ENCODE measurements at regions not wholly inside any gene's neighbourhood (a gene's known extent, or its start where the extent isn't known, plus 50 kb on each side); places are given as distances from the start of the nearest gene placed in this dataset.

GRCh38 chr7:145398758-145399157 is 562.9 kb upstream of the TPK1 start:
- H3K27me3 ChIP-seq, result no peaks in the 10 kb centered on the region
- H3K27ac ChIP-seq, result no peak overlapping the region
- DNase-seq, result no peak
- no peaks in the 10 kb centered on the region for H3K4me1 ChIP-seq
- H3K4me3 ChIP-seq, result no peak overlapping the region
- no peaks in the 10 kb centered on the region for H3K36me3 ChIP-seq
- TF ChIP-seq POLR2A (IDR thresholded peaks at IDR 0.05) (no peak), CTCF (IDR thresholded peaks at IDR 0.05) (no peak)
- H3K9me3 ChIP-seq, result peaks cover 0 to 3% of the 10 kb centered on the region in 2 donors
- intact Hi-C loops (cut with DNase I; ENCODE audit: low total_unique reads), result no loop called here

- no peak overlapping the region for H3K27ac ChIP-seq
- H3K4me1 ChIP-seq, result no peaks in the 10 kb centered on the region
- H3K9me3 ChIP-seq, result no peaks in the 10 kb centered on the region
- intact Hi-C loops (cut with DNase I; ENCODE audit: low total_unique reads), result no loop called here
- TF ChIP-seq CTCF (IDR thresholded peaks at IDR 0.05), result no peak
- TF ChIP-seq POLR2A (IDR thresholded peaks at IDR 0.05), result no peak
- no peak for DNase-seq
- H3K36me3 ChIP-seq, result no peaks in the 10 kb centered on the region
- H3K27me3 ChIP-seq, result no peaks in the 10 kb centered on the region
- no peak overlapping the region for H3K4me3 ChIP-seq
These were observed 558.3 kb upstream of the TPK1 start for GRCh38 chr7:145394126-145394525.

DNA sequence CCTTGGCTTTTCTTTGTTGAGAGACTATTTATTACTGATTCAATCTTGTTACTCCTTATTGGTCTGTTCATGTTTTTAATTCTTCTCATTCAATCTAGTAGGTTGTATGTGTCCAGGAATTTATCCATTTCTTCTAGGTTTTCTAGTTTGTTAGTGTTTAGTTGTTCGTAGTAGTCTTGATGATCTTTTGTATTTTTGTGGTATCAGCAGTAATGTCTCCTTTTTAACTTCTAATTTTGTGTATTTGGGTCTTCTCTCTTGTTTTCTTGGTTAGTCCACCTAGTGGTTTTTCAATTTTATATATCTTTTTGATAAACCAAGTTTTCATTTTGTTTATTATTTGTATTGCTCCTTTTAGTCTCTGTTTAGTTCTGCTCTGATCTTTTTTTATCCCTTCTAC is 546.9 kb upstream of the TPK1 start:
- intact Hi-C loops (cut with DNase I; ENCODE audit: low total_unique reads), result no loop called here
- H3K27ac ChIP-seq, result no peak overlapping the region
- H3K4me3 ChIP-seq, result no peak overlapping the region
- DNase-seq, result no peak
- no peaks in the 10 kb centered on the region for H3K27me3 ChIP-seq
- no peaks in the 10 kb centered on the region for H3K4me1 ChIP-seq
- TF ChIP-seq POLR2A (IDR thresholded peaks at IDR 0.05) (no peak), CTCF (IDR thresholded peaks at IDR 0.05) (no peak)
- no peaks in the 10 kb centered on the region for H3K9me3 ChIP-seq
- no peaks in the 10 kb centered on the region for H3K36me3 ChIP-seq

DNA sequence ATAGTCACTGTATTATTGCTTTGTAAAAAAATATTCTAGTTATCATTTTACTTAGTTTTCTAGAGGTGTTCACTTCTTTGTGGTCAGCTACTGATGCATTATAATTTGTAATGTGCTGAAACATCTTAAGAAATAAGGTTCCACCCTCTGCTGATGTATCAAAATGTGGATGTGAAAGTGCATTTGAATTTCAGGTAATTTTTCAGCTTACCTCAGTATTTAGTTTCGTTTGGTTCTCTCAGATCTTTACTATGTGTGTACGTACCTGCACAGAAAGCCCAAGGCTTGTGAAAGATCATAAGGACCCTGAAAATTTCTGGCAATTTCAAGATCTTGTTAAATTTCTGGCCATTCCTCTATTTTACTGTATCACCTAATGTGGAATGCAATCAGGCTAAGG is 542.3 kb upstream of the TPK1 start:
- Histone ChIP-seq H3K4me3 (no peak overlapping the region), H3K9me3 (no peaks in the 10 kb centered on the region), H3K36me3 (no peaks in the 10 kb centered on the region), H3K27me3 (no peaks in the 10 kb centered on the region), H3K4me1 (no peaks in the 10 kb centered on the region), H3K27ac (no peak overlapping the region)
- TF ChIP-seq POLR2A (IDR thresholded peaks at IDR 0.05), result no peak
- no peak for TF ChIP-seq CTCF (IDR thresholded peaks at IDR 0.05)
- intact Hi-C loops (cut with DNase I; ENCODE audit: low total_unique reads), result no loop called here
- no peak for DNase-seq

- intact Hi-C loops (cut with DNase I; ENCODE audit: low total_unique reads), result no loop called here
- no peak for DNase-seq
These were observed 524.8 kb upstream of the TPK1 start for GRCh38 chr7:145360511-145361100.

More at GRCh38 chr7:145360511-145361100, 524.8 kb upstream of the TPK1 start:
- Histone ChIP-seq H3K27me3 (no peaks in the 10 kb centered on the region), H3K27ac (no peak overlapping the region), H3K4me1 (no peaks in the 10 kb centered on the region), H3K9me3 (no peaks in the 10 kb centered on the region), H3K36me3 (no peaks in the 10 kb centered on the region), H3K4me3 (no peak overlapping the region)
- TF ChIP-seq POLR2A (IDR thresholded peaks at IDR 0.05) (no peak), CTCF (IDR thresholded peaks at IDR 0.05) (no peak)
